Brain microvascular endothelial cell (primary cell): ENCODE measurements at regions not wholly inside any gene's neighbourhood (a gene's known extent, or its start where the extent isn't known, plus 50 kb on each side); places are given as distances from the start of the nearest gene placed in this dataset.

ENCODE experiments used
- DNase-seq: peaks from one replicate; pipeline ENCODE4 v3.0.0-alpha.2; 2020
- H3K27ac ChIP-seq: fragments of 250-450 bp; sonication (Bioruptor Pico); 2 replicates; pipeline ENCODE4 v1.5.1; 2020; ENCODE audit warnings: mild to moderate bottlenecking, moderate library complexity
- H3K27me3 ChIP-seq: fragments of 250-450 bp; sonication (Bioruptor Pico); replicated peaks from 2 replicates; pipeline ENCODE4 v1.5.1; 2020; ENCODE audit warnings: mild to moderate bottlenecking
- H3K36me3 ChIP-seq: fragments of 250-450 bp; sonication (Bioruptor Pico); replicated peaks from 2 replicates; pipeline ENCODE4 v1.5.1; 2020; ENCODE audit warnings: mild to moderate bottlenecking
- H3K4me3 ChIP-seq: 2 replicates; pipeline ENCODE4 v1.5.1; 2011; ENCODE audit warnings: low read depth, mild to moderate bottlenecking, control low read depth, low read length, moderate library complexity
- in situ Hi-C: cut with HindIII; loops from 2 replicates; pipeline ENCODE4 v1.10.0; 2017; ENCODE audit warnings: low sequenced_read_pairs, low pct_ligation_motif_present
- TF ChIP-seq, protein P1 (sequence below): IDR thresholded peaks from 2 replicates; pipeline ENCODE4 v1.5.1; 2011; ENCODE audit warnings: low read depth, mild to moderate bottlenecking, moderate library complexity, low read length, control low read depth, inconsistent platforms; ENCODE audit errors: missing control alignments

DNA sequence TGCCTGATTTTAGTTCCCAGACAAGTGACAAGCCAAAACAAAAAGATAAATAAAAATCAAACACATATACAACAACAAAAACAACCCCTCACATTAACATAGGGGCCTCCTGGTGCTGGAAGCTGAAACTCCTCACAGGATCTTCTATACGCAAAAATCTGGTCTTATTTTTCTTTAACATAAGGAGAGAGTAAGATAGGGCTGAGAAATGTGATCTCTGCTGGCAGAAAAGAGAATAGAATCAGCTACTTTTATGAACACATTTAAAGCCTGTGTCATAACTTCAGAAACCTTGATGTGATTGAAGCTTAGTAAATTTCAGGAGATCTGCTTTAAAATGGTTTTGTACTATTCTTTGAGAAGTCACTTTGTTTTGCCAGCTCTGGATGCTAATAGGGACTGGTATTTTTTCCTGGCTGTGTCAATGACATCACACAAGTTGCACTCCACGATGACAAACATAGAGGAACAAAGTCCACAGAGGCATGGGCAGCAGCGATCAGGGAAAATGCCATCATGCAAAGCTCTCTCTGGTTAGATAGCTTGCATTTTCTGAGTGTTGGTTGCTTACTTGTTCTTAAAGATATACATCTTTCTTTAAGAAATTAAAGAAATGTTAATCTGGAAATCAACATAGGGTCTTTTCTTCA lies 176.6 kb upstream of the SP4 start:
- peaks cover 11% of the 10 kb centered on the region for H3K27me3 ChIP-seq
- no peaks in the 10 kb centered on the region for H3K36me3 ChIP-seq
- TF ChIP-seq, protein P1, sequence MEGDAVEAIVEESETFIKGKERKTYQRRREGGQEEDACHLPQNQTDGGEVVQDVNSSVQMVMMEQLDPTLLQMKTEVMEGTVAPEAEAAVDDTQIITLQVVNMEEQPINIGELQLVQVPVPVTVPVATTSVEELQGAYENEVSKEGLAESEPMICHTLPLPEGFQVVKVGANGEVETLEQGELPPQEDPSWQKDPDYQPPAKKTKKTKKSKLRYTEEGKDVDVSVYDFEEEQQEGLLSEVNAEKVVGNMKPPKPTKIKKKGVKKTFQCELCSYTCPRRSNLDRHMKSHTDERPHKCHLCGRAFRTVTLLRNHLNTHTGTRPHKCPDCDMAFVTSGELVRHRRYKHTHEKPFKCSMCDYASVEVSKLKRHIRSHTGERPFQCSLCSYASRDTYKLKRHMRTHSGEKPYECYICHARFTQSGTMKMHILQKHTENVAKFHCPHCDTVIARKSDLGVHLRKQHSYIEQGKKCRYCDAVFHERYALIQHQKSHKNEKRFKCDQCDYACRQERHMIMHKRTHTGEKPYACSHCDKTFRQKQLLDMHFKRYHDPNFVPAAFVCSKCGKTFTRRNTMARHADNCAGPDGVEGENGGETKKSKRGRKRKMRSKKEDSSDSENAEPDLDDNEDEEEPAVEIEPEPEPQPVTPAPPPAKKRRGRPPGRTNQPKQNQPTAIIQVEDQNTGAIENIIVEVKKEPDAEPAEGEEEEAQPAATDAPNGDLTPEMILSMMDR, result no peak
- no peak for DNase-seq
- no peak overlapping the region for H3K27ac ChIP-seq
- no peak overlapping the region for H3K4me3 ChIP-seq
- in situ Hi-C loops, result no loop called here

DNA sequence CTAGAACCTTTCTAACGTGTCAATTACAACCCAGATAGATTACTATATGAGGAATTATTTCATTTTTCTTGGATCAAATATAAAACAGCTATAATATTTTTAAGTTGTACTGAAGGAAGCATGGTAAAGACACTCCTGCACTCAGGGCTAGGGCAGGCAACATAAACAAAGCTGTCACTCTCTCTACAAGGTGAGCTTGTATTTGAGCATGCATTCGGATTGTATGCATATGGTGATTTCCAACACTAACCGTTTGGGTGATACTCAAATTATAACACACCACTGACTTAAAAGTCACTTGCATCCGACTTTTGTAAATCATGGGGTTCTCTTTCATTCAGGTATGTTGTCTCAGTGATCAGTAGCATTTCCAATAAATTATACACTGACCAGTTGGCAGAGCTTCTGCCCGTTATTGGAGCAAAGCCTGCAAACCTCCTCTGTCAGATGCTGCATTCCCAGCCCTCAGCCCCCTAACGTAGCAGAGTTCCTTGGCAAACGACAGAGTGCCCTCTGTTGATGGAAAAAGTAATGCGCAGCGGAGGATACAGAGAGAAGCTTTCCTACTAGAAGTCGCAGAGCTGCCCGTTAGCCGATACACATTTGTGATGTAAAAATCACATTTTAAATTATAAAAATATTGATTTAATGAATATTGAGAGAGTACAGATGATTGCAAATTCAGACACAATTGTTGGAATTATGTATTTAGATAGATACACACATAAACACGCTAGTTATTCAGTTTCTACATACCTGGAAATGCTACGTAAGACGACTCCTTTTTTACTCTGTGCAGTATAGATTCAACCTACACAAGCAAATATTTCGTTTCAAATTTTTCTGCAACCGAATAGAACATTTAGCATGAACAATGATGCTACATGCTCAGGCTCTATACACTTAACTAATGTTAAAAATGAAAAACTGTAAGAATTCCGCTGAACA lies 173.9 kb upstream of the SP4 start:
- peaks cover 11% of the 10 kb centered on the region for H3K27me3 ChIP-seq

DNA sequence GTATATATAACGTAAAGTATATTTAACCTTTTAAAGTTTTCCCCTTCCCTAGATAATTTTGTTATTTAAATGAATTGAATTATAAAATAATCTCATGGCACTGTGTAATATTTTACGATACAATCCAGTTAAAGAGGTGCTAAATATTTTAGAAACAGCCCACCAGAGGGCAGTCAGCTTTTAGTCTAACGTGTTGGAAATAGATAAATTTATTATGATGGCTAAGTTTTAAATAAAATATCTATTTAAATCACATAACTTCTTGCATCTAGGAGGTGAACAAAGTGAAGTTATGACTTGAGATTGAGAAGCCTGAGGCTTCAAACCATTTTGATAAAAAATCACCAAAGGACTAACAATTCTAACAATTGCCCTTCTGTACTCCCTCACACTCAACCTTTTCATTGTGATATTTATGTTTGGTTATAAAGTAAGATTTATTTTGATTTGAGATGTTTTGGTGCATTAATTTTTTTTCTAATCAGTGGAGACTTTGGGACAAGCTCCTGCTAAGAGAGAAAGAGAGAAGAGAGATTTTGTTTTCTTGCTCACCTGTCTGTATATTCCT lies 171.5 kb upstream of the SP4 start:
- in situ Hi-C loops, result no loop called here
- no peak overlapping the region for H3K27ac ChIP-seq
- TF ChIP-seq, protein P1, result peak; percentile 35
- H3K36me3 ChIP-seq, result no peaks in the 10 kb centered on the region
- no peak overlapping the region for H3K4me3 ChIP-seq
- peak; percentile 45 for DNase-seq
- peaks cover 11% of the 10 kb centered on the region for H3K27me3 ChIP-seq

More for the DNA sequence above, 173.9 kb upstream of the SP4 start:
- no peak overlapping the region for H3K27ac ChIP-seq
- in situ Hi-C loops, result no loop called here
- H3K36me3 ChIP-seq, result no peaks in the 10 kb centered on the region
- TF ChIP-seq, protein P1, result peak; percentile 82
- H3K4me3 ChIP-seq, result no peak overlapping the region
- peak; percentile 51 for DNase-seq

DNA sequence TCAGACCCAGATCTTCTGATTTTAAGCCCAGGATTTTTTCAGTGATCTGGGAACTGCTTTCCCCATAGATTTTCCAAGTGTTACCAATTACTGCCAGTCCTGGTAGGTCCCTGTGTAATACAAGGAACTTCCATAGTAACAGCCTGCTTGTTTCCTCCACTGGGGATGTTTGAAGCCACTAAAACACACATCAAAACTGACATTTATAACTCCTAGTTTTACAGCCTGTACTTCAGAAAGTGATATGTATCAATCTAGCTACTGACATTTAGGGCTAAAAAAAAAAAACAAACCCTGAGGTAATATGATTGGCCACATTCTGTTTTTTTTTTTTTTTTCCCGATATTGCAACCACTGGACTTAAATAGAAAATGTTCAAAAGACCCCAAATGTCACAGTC lies 166.9 kb upstream of the SP4 start:
- H3K27me3 ChIP-seq, result no peaks in the 10 kb centered on the region
- no peaks in the 10 kb centered on the region for H3K36me3 ChIP-seq
- TF ChIP-seq, protein P1, result no peak
- no peak overlapping the region for H3K4me3 ChIP-seq
- DNase-seq, result no peak
- in situ Hi-C loops, result no loop called here
- H3K27ac ChIP-seq, result no peak overlapping the region

DNA sequence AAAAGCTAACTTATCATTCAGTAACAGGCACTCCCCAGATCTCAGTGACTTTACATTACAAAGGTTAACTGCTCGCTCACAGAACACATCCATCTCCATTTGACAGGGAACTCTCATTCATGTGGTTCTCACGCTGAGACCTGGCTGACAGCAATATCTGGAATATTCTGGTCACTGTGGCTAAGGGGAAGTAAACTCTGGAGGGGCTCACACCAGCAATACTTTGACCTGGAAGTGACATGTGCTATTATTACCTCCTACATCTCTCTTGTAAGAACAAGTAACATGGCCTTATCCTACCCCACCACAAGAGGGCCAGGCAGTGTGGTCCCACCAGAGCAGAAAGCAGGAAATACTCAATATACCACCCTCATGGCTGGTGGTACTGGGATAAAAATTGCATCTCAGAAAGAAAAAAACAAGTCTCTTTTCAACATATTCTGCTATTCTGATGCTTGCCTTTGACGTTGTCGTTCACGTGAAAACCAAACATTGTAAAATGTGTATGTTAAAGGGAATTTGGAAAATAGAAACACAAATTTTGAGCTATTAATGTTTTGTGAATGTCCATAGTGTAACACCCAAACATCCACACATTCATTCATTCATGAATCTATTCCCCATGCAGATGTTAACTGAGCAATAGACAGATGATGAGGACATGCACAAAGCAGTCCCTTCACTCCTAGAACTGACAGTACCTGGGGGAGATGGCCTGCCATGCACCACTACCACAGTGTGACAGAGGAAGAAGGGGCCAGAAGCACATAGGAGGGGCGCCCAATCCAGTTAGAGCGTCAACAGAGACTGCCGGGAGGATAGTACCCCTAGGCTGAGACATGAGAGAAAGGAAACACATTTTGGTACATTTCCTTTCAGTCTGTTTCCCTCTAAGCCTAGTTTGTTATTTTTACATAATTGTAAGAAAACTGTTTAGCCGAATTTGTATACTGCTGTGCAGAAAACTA lies 166.0 kb upstream of the SP4 start:
- no peaks in the 10 kb centered on the region for H3K36me3 ChIP-seq
- TF ChIP-seq, protein P1, result peak; percentile 83
- no peak overlapping the region for H3K27ac ChIP-seq
- H3K27me3 ChIP-seq, result no peaks in the 10 kb centered on the region
- in situ Hi-C loops, result no loop called here
- DNase-seq, result peak; percentile 46
- H3K4me3 ChIP-seq, result no peak overlapping the region
